Fibroblast of skin of right quadriceps (primary cell): ENCODE measurements at regions not wholly inside any gene's neighbourhood (a gene's known extent, or its start where the extent isn't known, plus 50 kb on each side); places are given as distances from the start of the nearest gene placed in this dataset.

ENCODE experiments used
- DNase-seq: peaks from one replicate; pipeline ENCODE4 v3.0.0-alpha.2; 2013

DNA sequence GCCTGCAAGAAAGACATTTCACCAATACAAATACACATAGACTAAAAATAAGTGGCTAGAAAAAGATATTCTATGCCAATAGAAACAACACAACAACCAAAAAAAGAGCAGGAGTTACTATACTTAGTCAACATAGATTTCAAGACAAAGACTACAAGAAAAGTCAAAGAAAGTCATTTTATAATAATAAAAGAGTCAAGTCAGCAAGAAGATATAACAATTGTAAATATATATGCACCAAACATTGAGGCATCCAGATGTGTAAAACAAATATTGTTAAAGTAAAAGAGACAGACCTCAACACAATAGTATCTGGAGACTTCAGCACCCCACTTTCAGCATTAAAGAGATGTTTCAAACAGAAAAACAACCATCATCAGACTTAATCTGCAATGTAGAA is 104.6 kb downstream of the AMY1C start:
- no peak for DNase-seq

DNA sequence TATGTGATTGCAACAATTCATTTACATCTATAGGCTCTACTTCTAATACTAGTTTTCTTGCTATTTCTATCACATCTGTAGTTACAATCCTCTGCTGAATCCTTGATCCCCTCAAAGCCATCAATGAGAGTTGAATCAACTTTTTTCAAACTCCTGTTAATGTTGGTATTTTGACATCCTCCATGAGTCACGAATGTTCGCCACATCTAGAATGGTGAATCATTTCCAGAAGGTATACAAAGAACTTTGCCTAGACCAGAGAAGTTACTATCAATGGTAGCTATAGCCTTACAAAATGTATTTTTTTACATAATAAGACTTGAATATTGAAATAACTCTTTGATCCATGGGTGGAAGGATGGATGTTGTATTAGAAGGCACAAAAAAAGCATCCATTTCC is 110.0 kb downstream of the AMY1C start:
- DNase-seq = no peak

DNA sequence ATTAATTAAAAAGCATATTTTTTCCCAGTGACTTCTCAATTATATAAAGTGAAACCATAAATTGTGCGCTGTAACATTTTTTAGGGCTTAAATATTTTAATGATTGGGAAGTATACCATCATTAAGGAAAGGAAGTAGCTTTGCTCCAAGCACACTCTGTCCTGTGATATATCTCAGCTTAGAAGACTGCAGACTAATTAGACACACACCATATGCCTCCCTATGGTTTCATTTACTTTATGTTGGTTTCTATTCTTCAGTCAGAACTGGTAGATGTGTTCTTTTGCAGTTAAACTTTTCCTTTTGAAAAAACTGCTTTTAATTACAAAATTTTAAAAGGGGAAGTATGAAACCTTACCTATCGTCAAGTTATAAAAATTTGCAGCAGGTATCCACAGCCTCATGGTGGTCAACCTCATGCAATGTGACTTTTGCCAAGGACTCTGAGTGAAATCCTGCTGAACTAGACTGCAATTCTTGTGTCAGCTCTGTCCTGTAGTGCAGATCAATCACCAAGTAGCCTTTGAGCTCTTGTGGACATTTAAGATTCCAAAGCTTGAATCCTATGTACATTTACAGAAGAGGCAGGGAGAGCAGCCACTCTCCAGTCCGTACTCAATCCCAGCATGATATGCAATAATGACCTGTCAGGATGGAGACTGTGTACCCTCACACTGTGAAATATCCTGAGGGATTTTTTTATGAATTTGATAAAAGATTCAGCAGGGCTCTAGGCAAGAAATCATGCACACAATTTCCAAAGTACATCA is 149.1 kb downstream of the AMY1C start:
- no peak for DNase-seq

DNA sequence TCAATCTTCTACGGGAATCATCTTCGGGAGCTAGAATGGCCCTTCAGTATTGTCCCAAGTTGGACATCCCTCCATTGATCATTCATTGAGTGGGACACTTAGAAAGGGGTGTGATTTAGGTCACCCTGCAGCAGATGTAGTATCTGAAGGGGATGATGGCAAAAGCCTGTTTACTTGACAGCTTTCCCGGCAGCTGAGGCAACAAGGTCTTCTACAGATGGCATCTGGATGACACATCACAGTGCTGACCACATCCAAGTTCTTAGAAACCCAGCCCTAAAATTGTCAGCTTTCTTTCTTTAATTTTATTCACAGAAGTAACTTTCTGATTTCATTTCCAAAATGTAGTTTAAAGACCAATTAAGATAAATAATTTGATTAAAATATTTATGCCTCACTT is 150.3 kb downstream of the AMY1C start:
- DNase-seq = no peak

DNA sequence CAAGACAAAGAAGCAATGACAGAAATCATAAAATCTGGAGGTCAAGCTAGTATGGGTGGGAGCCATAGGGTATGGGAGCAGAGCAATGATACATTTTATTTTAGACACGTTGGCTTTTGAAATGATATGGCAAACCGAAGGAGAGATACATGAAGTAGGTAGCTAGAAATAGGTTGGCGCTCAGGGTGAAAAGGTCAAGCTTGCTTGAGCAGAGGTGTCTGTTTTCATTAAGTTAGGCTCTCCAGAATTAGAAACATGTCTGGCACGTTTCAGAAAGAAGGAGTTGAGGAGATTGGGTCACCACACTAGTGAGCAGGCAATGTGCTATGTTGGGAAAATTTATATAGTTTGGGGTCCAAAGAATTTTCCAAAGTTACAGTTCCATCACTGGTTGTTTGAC is 151.4 kb downstream of the AMY1C start:
- DNase-seq = no peak

DNA sequence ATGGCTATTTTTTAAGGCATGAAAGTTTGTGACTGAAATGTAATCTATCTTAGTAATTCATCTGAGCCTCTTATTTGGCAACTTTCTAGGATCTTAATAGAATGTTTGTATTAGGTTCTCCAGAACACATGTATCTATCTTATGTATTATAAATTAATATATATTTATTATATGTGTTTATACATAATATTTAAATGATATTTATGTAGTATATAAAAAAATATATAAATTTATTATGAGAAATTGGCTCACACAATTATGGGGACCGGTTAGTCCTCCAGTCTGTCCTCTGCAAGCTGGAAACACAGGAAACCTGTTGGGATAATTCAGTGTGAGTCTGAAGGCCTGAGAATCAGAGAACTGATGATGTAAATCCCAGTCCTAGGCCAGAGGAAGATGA is 155.7 kb downstream of the AMY1C start:
- DNase-seq = no peak

DNA sequence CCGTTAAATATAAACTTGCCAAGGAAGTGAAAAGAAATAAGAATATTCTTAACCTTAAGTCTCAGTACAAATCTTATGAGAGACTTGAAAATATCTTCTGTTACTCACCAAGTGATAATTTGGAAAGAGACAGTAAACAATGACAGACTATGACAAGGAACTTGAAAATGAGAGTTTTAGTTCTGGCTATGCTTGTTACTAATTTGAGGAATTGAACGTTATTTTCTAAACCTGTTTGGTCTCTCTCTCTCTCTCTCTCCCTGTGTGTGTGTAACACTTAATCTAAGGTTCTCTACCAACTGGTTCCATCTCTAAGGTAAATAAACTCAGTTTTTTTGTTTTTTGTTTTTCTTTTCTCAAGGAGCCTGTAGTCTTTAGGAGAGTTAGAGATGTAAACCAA is 161.8 kb downstream of the AMY1C start:
- no peak for DNase-seq

DNA sequence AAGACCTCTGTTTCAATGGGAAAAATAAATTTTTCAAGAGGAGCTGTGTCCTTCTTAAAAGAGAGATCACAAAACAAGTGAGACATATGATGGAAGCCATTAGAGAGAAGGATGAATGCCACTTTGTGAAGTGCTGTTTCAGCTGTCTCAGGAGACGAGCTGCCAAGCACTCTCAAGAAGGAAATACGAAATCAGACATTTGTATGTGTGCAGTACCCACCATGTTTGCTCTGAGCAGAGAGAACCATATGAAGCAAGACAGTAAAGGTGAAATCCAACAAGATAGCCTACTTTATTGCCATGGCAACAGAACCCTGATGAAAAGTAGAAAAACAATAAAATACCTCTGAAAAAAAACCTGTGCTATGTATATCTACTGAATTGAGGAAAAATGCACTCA is 168.1 kb downstream of the AMY1C start:
- no peak for DNase-seq

DNA sequence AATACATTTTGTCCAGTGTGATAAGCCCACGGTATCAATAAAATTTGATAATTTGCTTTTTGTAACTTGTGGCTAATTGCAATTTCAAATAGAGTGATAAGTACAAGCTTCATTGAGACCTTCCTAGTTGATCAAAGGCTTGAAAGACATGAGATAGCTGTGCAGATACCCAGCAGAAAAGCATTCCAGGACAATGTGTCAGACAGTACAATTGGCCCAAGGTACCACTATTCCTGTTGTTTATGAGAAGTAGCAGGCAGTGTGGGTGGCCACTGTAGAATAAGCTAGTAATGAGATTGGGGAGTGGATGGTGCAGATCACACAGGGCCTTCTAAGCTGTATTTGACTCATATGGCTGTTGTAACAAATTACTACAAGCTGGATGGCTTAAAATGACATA is 182.2 kb downstream of the AMY1C start:
- no peak for DNase-seq

DNA sequence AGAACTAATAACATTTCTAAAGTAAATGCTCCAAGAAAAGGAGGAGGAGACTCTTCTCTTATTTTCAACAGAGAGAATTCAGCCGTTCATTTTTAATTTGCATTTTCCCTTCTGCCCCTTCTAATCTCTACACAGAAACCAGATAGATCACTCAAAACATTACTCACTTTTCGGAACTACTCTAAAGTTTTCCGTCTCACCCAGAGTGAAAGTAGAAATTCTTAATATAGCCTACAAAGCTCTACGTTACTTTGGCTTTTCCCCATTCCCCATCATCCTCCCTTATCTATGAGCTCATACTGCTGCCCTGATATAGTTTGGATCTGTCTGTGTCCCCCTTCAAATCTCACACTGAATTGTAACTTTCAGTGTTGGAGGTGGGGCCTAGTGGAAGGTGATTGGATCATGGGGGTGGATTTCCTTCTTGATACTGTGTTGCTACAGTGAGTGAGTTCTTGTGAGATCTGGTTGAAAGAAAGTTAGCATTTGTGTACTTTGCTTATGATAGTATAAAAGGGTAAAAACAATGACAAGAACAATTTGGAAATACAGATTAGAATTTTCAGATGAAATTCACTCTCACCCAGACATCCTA is 188.2 kb downstream of the AMY1C start:
- DNase-seq = no peak

DNA sequence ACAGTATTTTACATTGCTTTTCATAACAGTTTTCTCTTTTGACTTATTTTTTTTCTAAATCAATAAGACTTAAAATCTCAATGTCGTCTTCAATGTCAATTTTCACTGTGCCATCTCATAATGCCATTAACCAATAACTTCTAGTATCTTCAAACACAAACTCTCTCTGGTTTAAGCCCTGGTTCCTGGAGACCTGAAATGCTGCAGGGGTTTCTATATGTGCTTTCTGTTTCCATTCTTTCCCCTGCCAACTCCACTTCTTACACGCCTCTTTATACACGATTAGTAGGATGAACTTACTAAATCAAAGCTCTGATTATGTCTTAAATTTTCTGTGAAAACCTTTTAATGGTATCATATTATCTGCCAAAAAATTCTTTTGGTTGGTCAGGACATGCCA is 191.4 kb downstream of the AMY1C start:
- DNase-seq = no peak

DNA sequence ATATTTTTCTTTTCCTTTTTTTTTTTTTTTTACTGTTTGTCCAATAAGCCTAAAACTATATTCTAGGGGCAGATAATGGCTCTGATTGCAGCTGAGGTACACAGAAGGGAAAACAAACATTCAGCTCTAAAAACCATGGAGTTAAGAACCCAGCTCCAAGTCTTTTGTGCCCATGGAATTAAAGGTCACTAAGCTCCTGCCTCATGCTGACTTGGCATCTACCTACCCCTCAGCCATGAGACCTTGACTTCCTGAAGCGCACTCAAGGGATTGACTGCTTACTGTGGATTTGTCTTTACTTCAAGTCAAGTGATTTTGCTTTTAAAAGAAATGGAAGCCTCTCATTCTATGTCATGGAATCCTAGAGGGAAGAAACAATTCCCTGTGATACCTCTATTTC is 192.3 kb downstream of the AMY1C start:
- no peak for DNase-seq

DNA sequence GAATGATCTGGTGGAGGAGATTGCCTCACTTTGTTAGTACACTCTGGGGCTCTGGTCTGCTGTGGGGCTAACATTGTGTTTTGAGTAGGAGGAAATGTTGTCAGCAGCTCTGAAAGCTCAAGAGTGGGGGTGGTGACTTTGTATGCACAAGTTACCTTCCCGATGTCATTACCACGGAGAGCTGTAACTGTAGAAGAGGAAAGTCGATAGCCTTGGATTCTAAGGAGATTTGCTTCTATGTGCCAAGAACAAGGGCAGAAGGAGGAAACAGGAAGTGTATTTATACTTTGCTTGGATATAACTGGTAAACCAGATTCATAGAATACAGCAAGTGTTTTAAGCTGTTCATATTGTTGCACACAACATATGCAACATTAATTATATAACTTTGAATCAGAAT is 196.1 kb downstream of the AMY1C start:
- DNase-seq = no peak

DNA sequence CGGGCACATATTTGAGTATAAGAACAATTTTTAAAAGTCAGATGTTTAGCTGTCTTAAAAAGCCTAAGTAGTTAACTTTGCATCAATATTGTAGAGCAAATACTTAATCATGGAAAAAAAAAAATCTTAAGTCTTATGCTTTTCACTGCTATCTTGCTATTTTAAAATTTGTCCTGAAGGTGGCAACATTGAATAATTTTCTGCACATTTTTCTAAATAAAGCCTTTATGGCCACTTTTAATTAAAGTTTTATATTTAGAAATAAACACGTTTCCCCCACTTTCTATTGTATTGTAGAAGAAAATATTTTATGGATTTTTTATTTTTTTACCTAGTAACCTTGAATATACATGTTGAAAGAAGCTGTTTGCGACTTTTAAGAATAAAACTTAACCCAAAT is 198.8 kb downstream of the AMY1C start:
- DNase-seq = no peak

DNA sequence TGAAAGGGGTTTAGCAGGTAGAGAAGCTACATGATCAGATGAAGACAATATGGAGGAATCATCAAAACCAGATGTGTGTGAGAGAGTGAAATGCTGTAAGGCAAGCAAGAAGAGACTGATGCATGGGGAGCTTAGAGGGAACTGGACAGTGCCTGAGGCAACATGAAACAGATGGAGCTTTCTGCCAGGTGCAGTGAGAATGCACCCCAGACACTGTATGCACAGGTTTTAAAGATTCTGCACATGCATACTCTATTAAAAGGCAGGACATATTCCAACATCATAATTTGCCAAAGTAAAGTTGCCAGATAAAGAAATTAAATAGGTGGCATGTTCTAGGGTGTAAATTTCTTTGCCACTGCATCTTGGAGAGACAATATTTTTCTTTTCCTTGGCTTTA is 200.1 kb downstream of the AMY1C start:
- DNase-seq = no peak

DNA sequence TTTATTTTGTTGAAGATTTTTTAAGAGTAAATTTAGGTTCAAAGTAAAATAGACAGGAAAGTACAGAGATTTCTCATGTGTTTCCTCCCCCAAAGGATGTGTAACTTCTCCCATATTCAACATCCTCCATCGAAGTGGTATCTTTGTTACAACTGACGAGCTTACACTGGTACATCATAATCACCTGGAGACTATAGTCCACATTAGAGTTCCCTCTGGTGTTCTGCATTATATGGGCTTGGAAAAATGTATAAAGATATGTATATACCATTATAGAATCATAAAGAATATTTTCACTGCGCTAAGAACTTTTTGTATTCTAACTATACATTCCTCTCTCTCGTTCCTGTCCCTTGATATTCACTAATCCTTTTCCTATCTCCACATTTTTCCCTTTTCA is 203.7 kb downstream of the AMY1C start:
- no peak for DNase-seq

DNA sequence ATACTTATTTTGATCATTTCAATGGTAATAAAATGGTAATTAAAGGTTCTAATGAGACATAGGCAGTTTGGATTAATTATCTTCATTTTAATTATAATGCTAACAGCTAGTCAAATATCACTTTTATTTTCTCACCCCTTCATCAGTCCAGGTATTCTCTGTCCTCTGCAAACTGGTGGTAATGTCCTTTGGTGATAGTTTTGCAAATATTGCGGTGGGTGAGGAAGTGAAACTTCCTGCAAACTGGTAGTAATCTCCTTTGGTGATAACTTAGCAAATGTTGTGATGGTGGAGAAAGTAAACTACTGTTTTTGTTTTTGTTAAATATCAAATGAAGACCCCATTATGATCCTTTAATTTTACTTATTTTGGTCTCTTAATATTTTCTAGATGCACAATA is 209.0 kb downstream of the AMY1C start:
- DNase-seq = no peak

DNA sequence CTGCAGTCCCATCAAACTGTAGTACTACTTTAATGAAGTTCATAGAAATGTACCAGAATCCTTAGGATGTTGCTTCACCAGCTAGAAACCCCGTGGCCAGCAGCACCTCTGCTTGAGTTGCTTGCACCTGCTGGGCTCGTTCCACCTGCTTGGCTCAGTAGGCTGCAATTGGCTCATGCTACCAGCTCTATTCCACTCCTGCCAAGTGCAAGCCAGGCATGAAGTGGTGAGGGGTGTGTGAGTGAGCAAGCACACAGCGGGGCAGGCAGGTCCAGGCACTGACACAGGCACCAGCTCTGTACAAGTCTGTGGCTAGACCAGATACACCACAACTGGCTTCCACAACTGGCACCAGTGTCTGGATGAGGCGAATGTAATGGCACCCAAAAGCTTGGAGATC is 209.9 kb downstream of the AMY1C start:
- DNase-seq = no peak

DNA sequence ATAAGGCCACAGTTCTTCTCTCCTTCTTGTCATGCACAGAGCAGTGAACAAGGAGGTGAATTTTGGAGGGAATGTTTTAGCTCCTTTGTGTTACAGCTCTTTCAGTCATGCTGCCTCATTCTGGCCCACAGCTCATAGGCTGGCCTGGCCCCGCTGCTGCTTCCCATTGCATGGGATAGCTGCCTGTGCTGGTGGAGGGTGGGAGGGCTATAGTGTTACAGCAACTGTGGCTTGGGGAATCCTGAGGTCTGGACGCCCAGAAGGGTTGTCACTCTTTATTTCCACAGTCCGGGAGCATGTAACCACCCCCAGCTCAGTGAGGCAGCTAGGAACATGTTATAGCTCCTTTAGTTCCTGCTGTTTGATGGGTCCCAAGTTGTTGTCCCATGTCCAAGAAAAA is 210.3 kb downstream of the AMY1C start:
- no peak for DNase-seq

DNA sequence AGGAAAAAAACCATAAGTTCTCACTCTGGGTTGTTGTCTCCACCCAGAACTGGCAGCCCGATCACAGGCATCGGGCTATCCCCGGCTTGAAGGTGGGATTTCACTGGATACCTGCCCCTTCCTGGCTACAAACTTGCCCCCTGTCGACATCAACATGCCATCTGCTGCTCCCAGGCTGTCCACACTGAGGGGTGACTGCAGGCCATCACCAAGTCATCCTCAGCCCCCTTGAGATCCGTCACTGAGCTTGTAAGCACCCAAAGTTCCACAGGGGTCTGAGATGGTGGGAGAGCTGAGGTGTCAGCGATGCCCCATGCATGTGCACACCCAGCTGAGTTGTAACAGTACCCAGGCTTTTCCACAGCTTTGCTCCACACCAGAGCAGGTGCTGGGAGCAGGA is 211.0 kb downstream of the AMY1C start:
- no peak for DNase-seq

DNA sequence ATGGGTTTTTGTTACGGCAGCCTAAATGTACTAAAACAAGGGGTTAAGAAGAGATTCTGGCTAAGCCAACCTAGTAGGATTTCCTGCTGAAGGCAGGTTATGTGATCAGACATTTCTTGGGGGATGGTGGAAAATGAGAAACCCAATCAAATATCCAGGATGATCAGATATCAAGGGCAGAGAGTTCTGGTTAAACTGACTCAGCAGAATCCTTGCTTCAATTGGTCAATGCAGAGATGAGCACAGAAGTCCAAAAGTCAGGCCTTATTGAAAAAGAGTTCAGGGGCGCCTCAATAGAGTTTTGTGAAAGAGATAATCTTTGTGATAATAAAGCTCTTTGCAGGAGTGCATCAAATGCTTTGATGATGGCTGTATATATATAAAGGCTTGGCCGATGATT is 237.1 kb downstream of the AMY1C start:
- no peak for DNase-seq

DNA sequence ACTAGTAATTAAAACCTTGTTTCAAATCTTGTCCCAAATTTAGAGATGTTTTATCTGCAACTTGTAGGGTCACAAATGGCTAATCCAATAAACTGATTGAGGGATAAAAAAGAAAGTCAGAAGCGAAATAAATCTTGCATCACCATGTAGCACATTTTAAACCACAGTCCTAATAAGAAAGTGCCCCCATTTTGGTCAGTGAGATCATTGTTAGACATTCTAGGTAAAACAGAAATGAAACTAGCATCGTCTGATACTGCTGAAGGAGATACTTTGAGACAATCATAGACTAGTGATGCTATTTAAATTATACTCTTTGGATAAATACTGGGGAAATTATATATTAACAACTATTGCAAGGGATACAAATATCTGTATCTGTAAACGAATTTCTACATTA is 247.9 kb downstream of the AMY1C start:
- no peak for DNase-seq

DNA sequence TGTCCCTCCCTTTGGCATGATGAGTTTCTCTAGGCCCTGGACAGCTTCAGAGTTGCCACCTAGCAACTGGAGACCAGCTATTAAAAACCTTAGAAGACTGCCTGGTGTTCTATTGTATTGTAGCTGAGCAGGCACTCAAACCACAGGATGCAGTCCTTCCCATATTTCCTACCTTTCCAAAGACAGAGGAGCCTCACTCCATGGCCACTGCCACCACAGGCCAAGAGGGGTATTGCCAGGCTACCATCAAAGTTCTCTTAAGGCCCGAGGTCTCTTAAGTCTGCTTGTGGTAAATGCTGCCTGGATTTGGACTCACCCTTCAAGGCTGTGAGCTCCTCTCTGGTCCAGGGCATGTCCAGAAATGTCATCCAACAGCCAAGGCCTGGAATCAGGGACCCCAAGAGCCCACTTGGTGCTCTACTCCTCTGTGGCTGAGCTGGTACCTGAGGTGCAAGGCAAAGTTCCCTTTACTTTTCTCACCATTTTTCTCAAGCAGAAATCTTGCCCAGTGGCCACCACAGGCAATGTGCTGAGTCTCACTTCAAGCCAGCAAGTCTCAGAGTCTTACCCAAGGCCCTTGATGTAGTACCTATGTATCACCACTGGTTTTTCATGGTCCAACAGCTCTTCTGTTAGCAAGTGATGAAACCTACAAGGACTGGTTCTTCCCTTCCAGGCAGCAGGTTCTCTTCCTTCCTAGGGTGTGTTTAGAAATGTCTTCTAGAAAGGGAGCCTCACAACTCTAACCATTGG is 269.4 kb downstream of the AMY1C start:
- DNase-seq = no peak

DNA sequence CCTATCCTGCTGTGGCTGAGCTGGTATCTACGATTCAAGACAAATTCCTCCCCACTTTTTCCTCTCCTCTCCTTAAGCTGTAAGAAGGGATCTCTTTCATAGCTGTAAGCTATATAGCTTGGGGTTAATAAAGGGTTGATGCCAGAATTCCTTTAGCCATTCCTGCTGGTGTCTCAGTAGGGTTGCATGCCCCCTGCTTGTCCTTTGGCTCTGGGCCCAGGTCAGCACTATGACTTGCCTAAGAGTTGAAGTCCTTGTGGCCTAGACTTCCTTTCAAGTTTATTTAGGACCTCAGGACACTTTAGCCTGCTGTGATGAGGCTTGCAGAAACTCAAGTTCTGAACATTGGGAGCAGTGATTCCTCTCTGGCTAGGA is 270.0 kb downstream of the AMY1C start:
- no peak for DNase-seq
